ENCODE measurements at regions not wholly inside any gene's neighbourhood (a gene's known extent, or its start where the extent isn't known, plus 50 kb on each side); places are given as distances from the start of the nearest gene placed in this dataset.
"Not testable (repeated sequence)": the region's sequence is repeated elsewhere in the genome, so short reads cannot be mapped to it uniquely, and the experiment has no call there.

- DNase-seq (ENCODE audit: low read depth): no peak
- H3K4me3 ChIP-seq (ENCODE audit: low read depth, low read length): no peak overlapping the region
- TF ChIP-seq, protein P1, sequence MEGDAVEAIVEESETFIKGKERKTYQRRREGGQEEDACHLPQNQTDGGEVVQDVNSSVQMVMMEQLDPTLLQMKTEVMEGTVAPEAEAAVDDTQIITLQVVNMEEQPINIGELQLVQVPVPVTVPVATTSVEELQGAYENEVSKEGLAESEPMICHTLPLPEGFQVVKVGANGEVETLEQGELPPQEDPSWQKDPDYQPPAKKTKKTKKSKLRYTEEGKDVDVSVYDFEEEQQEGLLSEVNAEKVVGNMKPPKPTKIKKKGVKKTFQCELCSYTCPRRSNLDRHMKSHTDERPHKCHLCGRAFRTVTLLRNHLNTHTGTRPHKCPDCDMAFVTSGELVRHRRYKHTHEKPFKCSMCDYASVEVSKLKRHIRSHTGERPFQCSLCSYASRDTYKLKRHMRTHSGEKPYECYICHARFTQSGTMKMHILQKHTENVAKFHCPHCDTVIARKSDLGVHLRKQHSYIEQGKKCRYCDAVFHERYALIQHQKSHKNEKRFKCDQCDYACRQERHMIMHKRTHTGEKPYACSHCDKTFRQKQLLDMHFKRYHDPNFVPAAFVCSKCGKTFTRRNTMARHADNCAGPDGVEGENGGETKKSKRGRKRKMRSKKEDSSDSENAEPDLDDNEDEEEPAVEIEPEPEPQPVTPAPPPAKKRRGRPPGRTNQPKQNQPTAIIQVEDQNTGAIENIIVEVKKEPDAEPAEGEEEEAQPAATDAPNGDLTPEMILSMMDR (IDR thresholded peaks at IDR 0.05; ENCODE audit: insufficient read depth, low read depth, low read length): no peak
Observed at GRCh38 chr14:106222731-106223130, 696.3 kb downstream of the TMEM121 start.

DNA sequence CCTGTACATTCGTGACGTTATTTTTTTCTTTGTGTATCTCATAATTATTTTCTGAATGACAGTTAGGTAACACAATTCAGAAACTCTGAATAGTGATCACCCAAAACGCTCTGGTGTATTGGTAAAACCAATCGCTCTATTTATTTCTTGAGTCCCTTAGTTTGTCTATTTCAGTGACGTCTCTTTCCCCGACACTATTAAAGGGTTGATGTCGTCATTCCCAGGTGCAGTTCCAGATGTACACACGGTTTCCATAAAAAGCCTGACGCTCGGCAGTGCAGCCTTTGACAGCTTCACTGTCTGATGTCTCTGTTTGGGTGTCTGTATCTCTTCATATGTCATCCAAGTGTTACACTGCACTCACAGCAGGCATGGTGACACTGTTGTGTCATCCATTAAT, 701.4 kb downstream of the TMEM121 start:
- no peak for DNase-seq (ENCODE audit: low read depth)
- TF ChIP-seq, protein P1 (IDR thresholded peaks at IDR 0.05; ENCODE audit: insufficient read depth, low read depth, low read length): no peak
- no peak overlapping the region for H3K4me3 ChIP-seq (ENCODE audit: low read depth, low read length)

DNA sequence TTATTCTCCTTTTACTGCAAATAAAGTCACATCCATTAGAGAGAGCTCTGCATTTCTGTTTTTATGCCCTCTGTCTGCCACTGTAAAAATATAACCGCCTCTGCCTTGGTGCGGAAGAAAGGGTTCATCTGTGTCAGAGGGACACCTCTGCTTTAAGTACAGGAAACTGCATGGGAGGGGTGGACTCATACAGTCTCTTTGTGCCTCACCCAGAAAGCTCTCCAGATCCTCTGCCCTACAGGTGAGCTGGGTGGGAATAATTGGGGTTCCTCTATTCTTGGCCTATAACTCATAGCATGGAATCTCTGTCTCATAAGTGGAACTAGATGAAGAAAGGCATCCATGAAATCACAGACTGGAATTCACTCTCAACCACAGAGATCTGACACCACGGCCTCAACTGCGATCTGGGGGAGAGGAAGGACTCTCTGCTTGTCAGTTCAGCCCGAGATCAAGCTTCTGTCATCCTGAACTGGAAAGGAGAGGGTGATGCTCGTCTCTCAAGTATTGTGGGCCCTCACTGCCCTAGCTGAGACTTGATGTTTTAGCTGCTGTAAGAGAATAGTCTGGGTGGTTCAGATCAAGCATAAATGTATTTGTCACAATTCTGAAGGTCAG, 702.3 kb downstream of the TMEM121 start:
- DNase-seq (ENCODE audit: low read depth): no peak
- no peak overlapping the region for H3K4me3 ChIP-seq (ENCODE audit: low read depth, low read length)
- TF ChIP-seq, protein P1 (IDR thresholded peaks at IDR 0.05; ENCODE audit: insufficient read depth, low read depth, low read length): no peak

DNA sequence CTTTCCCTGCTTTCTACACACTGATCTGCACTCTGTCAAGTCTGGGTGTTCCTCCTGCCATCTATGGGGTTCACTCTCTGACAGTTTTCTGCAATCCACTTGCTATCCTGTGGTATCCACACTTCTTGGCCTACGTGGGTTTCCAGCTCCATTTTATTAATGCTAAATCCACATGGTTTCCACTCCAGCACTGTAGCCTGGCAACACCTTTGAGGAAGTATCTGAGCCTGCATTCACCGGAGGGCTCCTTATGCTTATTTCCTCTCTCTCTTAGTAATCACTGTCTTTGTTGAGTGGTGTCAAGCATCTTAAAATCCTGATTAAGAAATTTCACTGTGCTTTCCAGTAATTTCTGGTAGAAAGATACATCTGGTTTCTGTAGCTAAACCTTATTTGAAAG, 703.7 kb downstream of the TMEM121 start:
- TF ChIP-seq, protein P1 (IDR thresholded peaks at IDR 0.05; ENCODE audit: insufficient read depth, low read depth, low read length): no peak
- H3K4me3 ChIP-seq (ENCODE audit: low read depth, low read length): no peak overlapping the region

DNA sequence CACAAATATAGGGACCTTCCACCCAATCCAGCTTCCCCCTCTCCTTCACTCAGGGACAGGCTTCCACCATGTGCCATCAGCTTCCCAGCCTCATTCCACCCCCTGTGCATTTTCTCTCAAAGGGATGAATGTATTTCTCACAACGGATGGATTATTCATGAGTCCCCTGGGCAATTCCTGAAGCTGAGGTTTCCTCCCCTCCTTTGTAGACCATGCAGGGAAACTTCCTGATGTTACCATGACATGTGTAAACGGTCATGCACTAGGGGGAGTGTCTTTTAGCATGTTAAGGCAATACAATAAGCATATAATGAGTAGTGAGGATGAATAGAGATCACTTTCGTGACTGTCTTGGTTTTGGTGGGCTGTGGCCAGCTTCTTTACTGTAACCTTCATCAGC, 706.8 kb downstream of the TMEM121 start:
- not testable (repeated sequence) for DNase-seq (ENCODE audit: low read depth); H3K4me3 ChIP-seq (ENCODE audit: low read depth, low read length)

More for the DNA sequence above, 703.7 kb downstream of the TMEM121 start:
- DNase-seq (ENCODE audit: low read depth): no peak

- H3K4me3 ChIP-seq (ENCODE audit: low read depth, low read length); DNase-seq (ENCODE audit: low read depth): not testable (repeated sequence)
Observed at GRCh38 chr14:106234525-106235254, 708.3 kb downstream of the TMEM121 start.

DNA sequence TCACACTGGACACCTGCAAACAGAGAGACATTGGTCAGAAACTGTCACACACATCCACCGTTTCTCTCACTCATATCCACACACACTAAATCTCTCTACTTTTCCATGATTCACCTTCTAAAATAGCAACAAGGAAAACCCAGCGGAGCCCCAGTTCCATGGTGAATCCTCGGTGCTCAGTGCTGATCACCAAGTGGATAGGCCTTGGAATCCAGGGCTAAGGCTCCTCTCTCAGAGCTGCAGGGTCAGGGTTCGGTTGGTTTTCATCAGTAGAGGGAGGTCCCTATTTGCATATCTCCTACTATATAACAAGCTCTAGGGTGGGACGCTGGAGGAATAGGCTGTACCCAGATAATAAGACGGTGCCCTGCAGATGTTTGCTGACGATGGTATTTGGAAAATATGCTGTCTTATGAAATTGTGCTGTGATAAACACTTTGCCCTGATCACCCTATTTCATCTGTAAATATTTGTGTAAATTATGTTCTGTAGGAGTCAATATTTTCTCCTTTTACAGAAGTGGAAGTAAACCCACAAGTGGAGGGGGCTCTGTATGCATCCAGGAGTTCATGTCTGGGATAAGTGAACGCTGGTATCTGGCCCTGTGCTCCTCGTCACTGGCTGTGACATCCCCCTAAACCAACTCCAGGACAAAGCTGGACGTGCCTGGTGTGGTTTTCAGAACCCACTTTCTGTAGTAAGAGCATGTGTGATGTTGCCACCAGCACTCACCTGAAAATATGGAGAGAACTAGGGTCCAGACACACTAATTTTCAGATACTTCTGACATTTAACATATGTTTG, 709.2 kb downstream of the TMEM121 start:
- TF ChIP-seq, protein P1 (IDR thresholded peaks at IDR 0.05; ENCODE audit: insufficient read depth, low read depth, low read length): no peak

More for the DNA sequence above, 709.2 kb downstream of the TMEM121 start:
- no peak for DNase-seq (ENCODE audit: low read depth)
- no peak overlapping the region for H3K4me3 ChIP-seq (ENCODE audit: low read depth, low read length)

Measured in fibroblast of villous mesenchyme (primary cell).